Naive thymus-derived CD4-positive, alpha-beta T cell (primary cell): ENCODE measurements at regions not wholly inside any gene's neighbourhood (a gene's known extent, or its start where the extent isn't known, plus 50 kb on each side); places are given as distances from the start of the nearest gene placed in this dataset.

ENCODE experiments used
- ATAC-seq: fragments of 150-1000 bp; cut with Tn5 transposase; 2 replicates; pipeline ENCODE4 v1.10.0; 2021; ENCODE audit warnings: mild to moderate bottlenecking, moderate library complexity
- CTCF ChIA-PET: fragments of 350-600 bp; sonication (Branson Sonifier 250); formaldehyde crosslinking; loops from one replicate; lab custom pipeline; 2021; ENCODE audit warnings: antibody characterized with exemption; lab: Charles Lee
- POLR2A ChIA-PET: fragments of 350-600 bp; sonication (Branson Sonifier 250); formaldehyde crosslinking; loops from one replicate; lab custom pipeline; 2021; ENCODE audit warnings: antibody characterized with exemption, inconsistent platforms; lab: Charles Lee
- DNase-seq, 9 donors: peaks; one replicate each; pipeline versions ENCODE4 v3.0.0 to v3.0.0-alpha.2; 2020 to 2022; ENCODE audit warnings: mixed read lengths in 1 of 9
- H3K27ac ChIP-seq: one replicate; pipeline ENCODE4 v1.7.0; 2013; ENCODE audit warnings: mild to moderate bottlenecking, low read depth, low read length, moderate library complexity
- H3K27me3 ChIP-seq, 2 donors: one replicate each; pipeline ENCODE4 v1.7.0; 2013; ENCODE audit warnings: low read length in 2 of 2, mild to moderate bottlenecking in 2 of 2, moderate library complexity in 2 of 2; ENCODE audit not compliant: control insufficient read depth in 2 of 2, insufficient read depth in 2 of 2
- H3K36me3 ChIP-seq, 3 experiments: 1 replicate in 2 of 3; 2 replicates in 1 of 3; pipeline ENCODE4 v1.7.0; 2013; ENCODE audit warnings: low read length in 3 of 3, mild to moderate bottlenecking in 3 of 3, moderate library complexity in 1 of 3; ENCODE audit not compliant: insufficient read depth in 3 of 3, control insufficient read depth in 2 of 3
- H3K4me1 ChIP-seq, 2 donors: one replicate each; pipeline ENCODE4 v1.7.0; 2013; ENCODE audit warnings: low read length in 2 of 2, mild to moderate bottlenecking in 2 of 2, moderate library complexity in 1 of 2; ENCODE audit not compliant: control insufficient read depth in 2 of 2, insufficient read depth in 2 of 2
- H3K4me3 ChIP-seq: 2 replicates; pipeline ENCODE4 v1.7.0; 2013; ENCODE audit warnings: mild to moderate bottlenecking, low read length
- H3K9me3 ChIP-seq, 3 experiments: 1 replicate in 2 of 3; 2 replicates in 1 of 3; pipeline ENCODE4 v1.7.0; 2013; ENCODE audit warnings: low read length in 3 of 3; ENCODE audit not compliant: control insufficient read depth in 2 of 3
- H3K27ac Mint-ChIP-seq, 9 donors: one replicate each; pipeline ENCODE4 v1.8.0; 2020 to 2022; ENCODE audit warnings: mixed read lengths in 9 of 9, mild to moderate bottlenecking in 8 of 9, moderate library complexity in 5 of 9, inconsistent platforms in 2 of 9
- H3K27me3 Mint-ChIP-seq, 5 donors: one replicate each; pipeline ENCODE4 v1.8.0; 2021 to 2022; ENCODE audit warnings: mixed read lengths in 5 of 5, mild to moderate bottlenecking in 1 of 5
- H3K36me3 Mint-ChIP-seq, 5 donors: one replicate each; pipeline ENCODE4 v1.8.0; 2020 to 2022; ENCODE audit warnings: mixed read lengths in 5 of 5, mild to moderate bottlenecking in 3 of 5, inconsistent platforms in 1 of 5
- H3K4me1 Mint-ChIP-seq, 7 donors: one replicate each; pipeline ENCODE4 v1.8.0; 2020 to 2022; ENCODE audit warnings: mixed read lengths in 7 of 7, mild to moderate bottlenecking in 3 of 7, inconsistent platforms in 1 of 7
- H3K4me3 Mint-ChIP-seq, 10 donors: one replicate each; pipeline ENCODE4 v1.8.0; 2020 to 2022; ENCODE audit warnings: mild to moderate bottlenecking in 10 of 10, mixed read lengths in 10 of 10, moderate library complexity in 6 of 10, inconsistent platforms in 2 of 10
- H3K9me3 Mint-ChIP-seq, 11 donors: one replicate each; pipeline ENCODE4 v1.8.0; 2020 to 2022; ENCODE audit warnings: mixed read lengths in 11 of 11, mild to moderate bottlenecking in 4 of 11, inconsistent platforms in 1 of 11, moderate library complexity in 1 of 11
- intact Hi-C, 2 donors: fragments of 100-400 bp; cut with micrococcal nuclease; formaldehyde crosslinking; loops; one replicate each; pipeline ENCODE4 v1.15.1; 2023

DNA sequence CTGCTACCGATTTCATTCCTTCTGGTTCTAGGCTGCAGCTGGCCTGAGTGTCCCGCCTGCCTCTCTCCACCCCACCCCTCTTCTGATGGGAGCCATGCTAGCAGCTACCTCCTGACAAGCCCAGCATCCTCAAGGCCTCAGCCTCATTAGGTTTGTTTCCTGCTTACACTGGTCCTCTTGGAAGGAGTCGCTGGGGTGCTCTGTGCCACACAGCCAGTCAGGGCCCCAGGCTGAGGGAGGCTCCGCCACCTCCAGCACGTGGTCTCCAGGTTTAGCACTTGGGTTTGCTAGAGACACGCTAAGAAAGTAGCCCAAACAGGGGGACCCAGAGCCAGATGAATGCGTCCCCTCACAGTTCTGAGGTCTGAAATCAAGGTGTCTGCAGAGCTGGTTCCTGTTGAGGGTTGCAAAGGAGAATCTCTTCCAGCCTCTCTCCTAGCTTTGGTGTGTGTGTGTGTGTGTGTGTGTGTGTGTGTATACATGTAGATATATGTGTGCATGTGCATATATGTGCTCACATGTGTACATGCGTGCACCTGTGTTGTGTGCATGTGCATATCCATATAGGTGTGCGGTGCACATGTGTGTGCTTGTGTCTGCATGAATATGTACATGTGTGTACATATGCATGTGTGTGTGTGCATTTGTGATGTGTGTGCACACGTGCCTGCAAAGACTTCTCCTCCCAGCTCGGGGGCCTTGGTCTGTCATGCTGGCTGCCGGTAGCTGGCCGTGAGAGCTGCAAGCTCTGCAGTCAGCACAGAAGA is 301.1 kb upstream of the AJAP1 start:
- no peak overlapping the region for H3K4me3 ChIP-seq
- H3K27ac ChIP-seq: no peak overlapping the region
- DNase-seq: no peak
- H3K27me3 Mint-ChIP-seq: peaks cover 0 to 18% (median 2%) of the 10 kb centered on the region in 5 donors
- no peaks in the 10 kb centered on the region for H3K9me3 ChIP-seq
- H3K27me3 ChIP-seq: no peaks in the 10 kb centered on the region
- ChIA-PET POLR2A (no interaction called here), CTCF (no interaction called here)
- peaks cover 0 to 5% (median 0%) of the 10 kb centered on the region in 11 donors for H3K9me3 Mint-ChIP-seq
- intact Hi-C loops: no loop called here
- H3K4me3 Mint-ChIP-seq: no peak overlapping the region
- no peaks in the 10 kb centered on the region for H3K36me3 Mint-ChIP-seq
- no peaks in the 10 kb centered on the region for H3K36me3 ChIP-seq
- H3K27ac Mint-ChIP-seq: no peak overlapping the region
- H3K4me1 Mint-ChIP-seq: no peaks in the 10 kb centered on the region
- ATAC-seq: peak; percentile 12
- no peaks in the 10 kb centered on the region for H3K4me1 ChIP-seq

GRCh38 chr1:4355839-4356238 is 298.6 kb upstream of the AJAP1 start:
- Histone ChIP-seq H3K4me1 (no peaks in the 10 kb centered on the region), H3K4me3 (no peak overlapping the region), H3K27me3 (no peaks in the 10 kb centered on the region), H3K27ac (no peak overlapping the region), H3K36me3 (no peaks in the 10 kb centered on the region), H3K9me3 (no peaks in the 10 kb centered on the region)
- Mint-ChIP-seq H3K27me3 (peaks cover 0 to 23% (median 0%) of the 10 kb centered on the region in 5 donors), H3K9me3 (no peaks in the 10 kb centered on the region), H3K4me1 (no peaks in the 10 kb centered on the region), H3K4me3 (no peak overlapping the region), H3K36me3 (no peaks in the 10 kb centered on the region), H3K27ac (no peak overlapping the region)
- no peak for DNase-seq
- CTCF ChIA-PET: no interaction called here
- POLR2A ChIA-PET: no interaction called here
- intact Hi-C loops: no loop called here
- ATAC-seq: no peak

GRCh38 chr1:4362314-4363044 is 291.9 kb upstream of the AJAP1 start:
- Histone ChIP-seq H3K27ac (no peak overlapping the region), H3K4me3 (no peak overlapping the region), H3K27me3 (no peaks in the 10 kb centered on the region), H3K36me3 (no peaks in the 10 kb centered on the region), H3K4me1 (no peaks in the 10 kb centered on the region), H3K9me3 (peaks cover 0 to 4% (median 0%) of the 10 kb centered on the region in 3 experiments)
- Mint-ChIP-seq H3K4me3 (no peak overlapping the region), H3K9me3 (peaks cover 0 to 6% (median 3%) of the 10 kb centered on the region in 11 donors), H3K27ac (no peak overlapping the region), H3K27me3 (peaks cover 0 to 26% (median 11%) of the 10 kb centered on the region in 5 donors), H3K36me3 (no peaks in the 10 kb centered on the region), H3K4me1 (no peaks in the 10 kb centered on the region)
- intact Hi-C loops: no loop called here
- ChIA-PET CTCF (no interaction called here), POLR2A (no interaction called here)
- DNase-seq (no peak), ATAC-seq (no peak)

DNA sequence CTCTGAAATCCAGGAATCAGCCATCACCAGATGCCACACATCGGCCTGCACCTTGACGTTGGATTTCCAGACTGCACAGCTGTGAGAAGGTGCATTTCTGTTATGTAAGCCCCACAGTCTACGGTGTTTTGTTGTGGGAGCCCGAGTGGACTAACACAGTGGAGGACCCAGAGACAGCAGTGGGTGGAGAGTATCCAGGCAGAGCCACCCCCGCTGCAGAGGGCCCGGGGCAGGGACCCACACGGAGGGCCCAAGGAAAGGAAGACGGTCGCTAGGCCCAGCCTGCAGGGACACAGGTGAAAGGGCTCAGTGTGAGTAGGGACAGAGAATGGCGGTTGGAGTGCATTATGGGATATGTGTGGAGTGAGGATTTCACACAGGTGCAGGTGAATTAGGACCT is 288.3 kb upstream of the AJAP1 start:
- no peak overlapping the region for H3K27ac Mint-ChIP-seq
- peaks cover 0 to 13% (median 0%) of the 10 kb centered on the region in 5 donors for H3K27me3 Mint-ChIP-seq
- peaks cover 0 to 4% (median 0%) of the 10 kb centered on the region in 3 experiments for H3K9me3 ChIP-seq
- no peaks in the 10 kb centered on the region for H3K27me3 ChIP-seq
- H3K27ac ChIP-seq: no peak overlapping the region
- ChIA-PET CTCF (no interaction called here), POLR2A (no interaction called here)
- DNase-seq (no peak), ATAC-seq (no peak)
- peaks cover 0 to 6% (median 3%) of the 10 kb centered on the region in 11 donors for H3K9me3 Mint-ChIP-seq
- H3K4me3 ChIP-seq: no peak overlapping the region
- H3K36me3 Mint-ChIP-seq: no peaks in the 10 kb centered on the region
- H3K4me1 ChIP-seq: no peaks in the 10 kb centered on the region
- no peaks in the 10 kb centered on the region for H3K36me3 ChIP-seq
- no peaks in the 10 kb centered on the region for H3K4me1 Mint-ChIP-seq
- intact Hi-C loops: no loop called here
- H3K4me3 Mint-ChIP-seq: no peak overlapping the region

- no peaks in the 10 kb centered on the region for H3K36me3 Mint-ChIP-seq
- ATAC-seq: no peak
- POLR2A ChIA-PET: no interaction called here
These were observed 287.1 kb upstream of the AJAP1 start for GRCh38 chr1:4367230-4367777.

DNA sequence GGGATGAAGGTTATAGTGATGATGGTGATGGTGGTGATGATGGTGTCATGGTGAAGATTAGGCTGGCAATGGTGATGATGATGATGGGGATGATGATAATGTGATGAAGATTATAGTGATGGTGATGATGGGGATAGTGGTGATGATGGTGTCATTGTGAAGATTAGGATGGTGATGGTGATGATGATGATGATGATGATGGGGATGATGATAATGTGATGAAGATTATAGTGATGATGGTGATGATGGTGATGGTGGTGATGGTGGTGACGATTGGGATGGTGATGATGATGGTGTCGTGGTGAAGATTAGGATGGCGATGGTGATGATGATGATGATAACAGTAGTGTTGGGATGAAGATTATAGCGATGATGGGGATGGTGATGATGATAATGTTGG is 285.1 kb upstream of the AJAP1 start:
- H3K4me1 Mint-ChIP-seq: no peaks in the 10 kb centered on the region
- Histone ChIP-seq H3K27ac (no peak overlapping the region), H3K4me3 (no peak overlapping the region), H3K4me1 (no peaks in the 10 kb centered on the region), H3K27me3 (no peaks in the 10 kb centered on the region), H3K9me3 (no peaks in the 10 kb centered on the region), H3K36me3 (no peaks in the 10 kb centered on the region)
- H3K4me3 Mint-ChIP-seq: no peak overlapping the region
- intact Hi-C loops: no loop called here
- H3K27me3 Mint-ChIP-seq: peaks cover 0 to 5% (median 0%) of the 10 kb centered on the region in 5 donors
- no peak for DNase-seq
- H3K36me3 Mint-ChIP-seq: no peaks in the 10 kb centered on the region
- no peak for ATAC-seq
- H3K27ac Mint-ChIP-seq: no peak overlapping the region
- H3K9me3 Mint-ChIP-seq: peaks cover 0 to 15% (median 3%) of the 10 kb centered on the region in 11 donors
- ChIA-PET CTCF (no interaction called here), POLR2A (no interaction called here)

More at GRCh38 chr1:4367230-4367777, 287.1 kb upstream of the AJAP1 start:
- Histone ChIP-seq H3K36me3 (no peaks in the 10 kb centered on the region), H3K27ac (no peak overlapping the region), H3K27me3 (no peaks in the 10 kb centered on the region), H3K4me1 (no peaks in the 10 kb centered on the region), H3K9me3 (peaks cover 0 to 4% (median 0%) of the 10 kb centered on the region in 3 experiments), H3K4me3 (no peak overlapping the region)
- intact Hi-C loops: no loop called here
- Mint-ChIP-seq H3K27me3 (peaks cover 0 to 5% (median 0%) of the 10 kb centered on the region in 5 donors), H3K9me3 (peaks cover 0 to 8% (median 3%) of the 10 kb centered on the region in 11 donors), H3K4me1 (no peaks in the 10 kb centered on the region), H3K27ac (no peak overlapping the region), H3K4me3 (no peak overlapping the region)
- CTCF ChIA-PET: no interaction called here
- no peak for DNase-seq
